HG03521 (cell line): ENCODE measurements at regions not wholly inside any gene's neighbourhood (a gene's known extent, or its start where the extent isn't known, plus 50 kb on each side); places are given as distances from the start of the nearest gene placed in this dataset.

Source experiments
- ATAC-seq: cut with Tn5 transposase; IDR thresholded peaks from one replicate; pipeline ENCODE4 v1.9.1; 2021; ENCODE audit warnings: mild to moderate bottlenecking, moderate library complexity; ENCODE audit not compliant: unreplicated experiment

DNA sequence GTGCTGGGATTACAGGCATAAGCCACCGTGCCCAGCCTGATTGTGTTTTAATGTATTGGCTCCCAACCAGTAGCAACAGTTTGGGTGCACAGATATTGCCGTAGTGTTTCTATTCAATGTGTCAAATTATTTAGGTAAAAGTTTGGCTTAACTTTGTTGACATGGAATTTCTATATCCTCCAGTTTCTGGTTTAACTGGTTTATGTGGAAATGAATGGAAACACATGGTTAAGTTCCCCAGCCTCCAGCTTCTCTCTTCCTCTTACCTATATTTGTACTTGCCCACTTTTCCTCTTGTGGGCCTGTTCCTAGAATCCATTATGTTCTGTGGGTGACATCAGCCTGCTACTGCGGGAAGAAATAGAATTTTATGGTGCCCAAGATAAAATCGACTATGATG, 53.9 kb upstream of the ESR1 start:
- no peak for ATAC-seq

DNA sequence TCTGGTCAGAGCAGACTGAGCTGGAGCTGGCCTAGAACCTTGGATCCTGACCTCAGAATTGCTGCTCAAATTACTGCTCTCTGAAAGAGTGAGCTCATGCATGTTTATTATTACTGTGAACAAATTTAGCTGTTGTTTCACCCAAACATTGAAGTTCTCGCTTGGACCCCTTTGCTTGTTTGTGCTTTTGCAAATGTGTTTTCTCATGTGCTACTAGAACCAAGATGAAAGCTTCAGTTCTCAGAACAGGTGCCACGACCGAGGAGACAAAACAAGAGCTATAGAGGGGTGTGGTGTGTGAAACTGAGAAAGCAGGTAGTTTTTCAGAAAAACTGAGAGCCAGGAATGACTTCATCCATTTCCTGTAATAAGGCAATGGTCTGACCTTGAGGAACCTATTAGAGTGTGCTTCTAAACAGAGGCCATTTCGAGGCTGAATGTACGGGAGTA, 50.0 kb upstream of the ESR1 start:
- ATAC-seq: peak; percentile 95
